SU-DHL-6 (cell line): ENCODE measurements at regions not wholly inside any gene's neighbourhood (a gene's known extent, or its start where the extent isn't known, plus 50 kb on each side); places are given as distances from the start of the nearest gene placed in this dataset.

Source experiments
- CTCF ChIP-seq: fragments of 200-600 bp; sonication (generic); IDR thresholded peaks from one replicate; pipeline ENCODE4 v1.5.1; 2017; ENCODE audit warnings: antibody characterized with exemption, mild to moderate bottlenecking, low read length, moderate library complexity; ENCODE audit not compliant: insufficient read depth, poor library complexity, severe bottlenecking
- EZH2phosphoT487 ChIP-seq: fragments of 200-600 bp; sonication (generic), shearing (Covaris generic); conservative IDR thresholded peaks from 2 replicates; pipeline ENCODE4 v1.6.1; 2018; ENCODE audit warnings: mild to moderate bottlenecking, antibody characterized with exemption, low read length, moderate library complexity, mixed read lengths

GRCh38 chr12:59056966-59057365 lies 136.7 kb upstream of the LRIG3 start:
- TF ChIP-seq CTCF (no peak), EZH2phosphoT487 (no peak)
